ENCODE measurements at regions not wholly inside any gene's neighbourhood (a gene's known extent, or its start where the extent isn't known, plus 50 kb on each side); places are given as distances from the start of the nearest gene placed in this dataset.
A peak's percentile ranks its signal among the peaks of the same experiment; 100 is the strongest.

DNA sequence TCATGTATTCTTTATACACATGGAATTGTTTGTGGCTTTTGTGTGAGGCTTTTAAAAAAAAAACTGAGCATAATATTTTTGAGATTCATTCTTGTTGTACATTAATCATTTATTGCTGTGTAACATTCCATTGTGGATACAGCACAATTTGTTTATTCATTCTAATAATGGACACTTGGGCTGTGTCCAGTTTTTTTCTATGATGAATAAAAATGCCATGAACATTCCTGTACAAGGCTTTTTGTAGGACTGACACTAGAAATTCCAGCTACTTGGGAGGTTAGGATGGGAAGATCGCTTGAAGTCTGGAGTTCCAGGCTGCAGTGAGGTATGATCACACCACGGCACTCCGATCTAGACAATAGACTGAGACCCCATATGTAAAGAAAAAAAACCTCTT is 254.3 kb upstream of the CACNA2D1 start:
- Histone ChIP-seq H3K4me1 (ENCODE audit: control insufficient read depth, extremely low read depth, insufficient read depth, low read length) (peaks cover 2% of the 10 kb centered on the region), H2AFZ (ENCODE audit: low read length) (no peak overlapping the region), H3K36me3 (ENCODE audit: control insufficient read depth, insufficient read depth, low read length) (no peaks in the 10 kb centered on the region), H3K27ac (ENCODE audit: insufficient read depth, low read length) (no peak overlapping the region), H3K27me3 (ENCODE audit: control insufficient read depth, insufficient read depth, low read length) (no peaks in the 10 kb centered on the region), H3K9me3 (ENCODE audit: control insufficient read depth, insufficient read depth, low read depth, low read length) (no peaks in the 10 kb centered on the region), H3K79me2 (ENCODE audit: control insufficient read depth, insufficient read depth, low read length) (no peaks in the 10 kb centered on the region), H3K4me3 (replicated peaks in 1 of 4; ENCODE audit: control extremely low read depth in 1 of 4, insufficient read depth in 1 of 4, low read depth in 3 of 4, low read length in 4 of 4) (no peak overlapping the region), H3K4me2 (ENCODE audit: extremely low read depth, insufficient read depth, low read length) (no peak overlapping the region), H3K9ac (ENCODE audit: insufficient read depth, low read length) (no peak overlapping the region), H4K20me1 (ENCODE audit: control insufficient read depth, extremely low read depth, insufficient read depth, low read length) (no peaks in the 10 kb centered on the region)
- DNase-seq (ENCODE audit: low read depth in 2 of 2) = peak; percentile 45 to 78
- no peak for TF ChIP-seq EZH2 (IDR thresholded peaks at IDR 0.05; ENCODE audit: low read length, missing control alignments)
- TF ChIP-seq, protein P1, sequence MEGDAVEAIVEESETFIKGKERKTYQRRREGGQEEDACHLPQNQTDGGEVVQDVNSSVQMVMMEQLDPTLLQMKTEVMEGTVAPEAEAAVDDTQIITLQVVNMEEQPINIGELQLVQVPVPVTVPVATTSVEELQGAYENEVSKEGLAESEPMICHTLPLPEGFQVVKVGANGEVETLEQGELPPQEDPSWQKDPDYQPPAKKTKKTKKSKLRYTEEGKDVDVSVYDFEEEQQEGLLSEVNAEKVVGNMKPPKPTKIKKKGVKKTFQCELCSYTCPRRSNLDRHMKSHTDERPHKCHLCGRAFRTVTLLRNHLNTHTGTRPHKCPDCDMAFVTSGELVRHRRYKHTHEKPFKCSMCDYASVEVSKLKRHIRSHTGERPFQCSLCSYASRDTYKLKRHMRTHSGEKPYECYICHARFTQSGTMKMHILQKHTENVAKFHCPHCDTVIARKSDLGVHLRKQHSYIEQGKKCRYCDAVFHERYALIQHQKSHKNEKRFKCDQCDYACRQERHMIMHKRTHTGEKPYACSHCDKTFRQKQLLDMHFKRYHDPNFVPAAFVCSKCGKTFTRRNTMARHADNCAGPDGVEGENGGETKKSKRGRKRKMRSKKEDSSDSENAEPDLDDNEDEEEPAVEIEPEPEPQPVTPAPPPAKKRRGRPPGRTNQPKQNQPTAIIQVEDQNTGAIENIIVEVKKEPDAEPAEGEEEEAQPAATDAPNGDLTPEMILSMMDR (conservative IDR thresholded peaks at IDR 0.05 in 1 of 2, IDR thresholded peaks at IDR 0.05 in 1 of 2; ENCODE audit: low read depth in 1 of 2, low read length in 2 of 2) = no peak

DNA sequence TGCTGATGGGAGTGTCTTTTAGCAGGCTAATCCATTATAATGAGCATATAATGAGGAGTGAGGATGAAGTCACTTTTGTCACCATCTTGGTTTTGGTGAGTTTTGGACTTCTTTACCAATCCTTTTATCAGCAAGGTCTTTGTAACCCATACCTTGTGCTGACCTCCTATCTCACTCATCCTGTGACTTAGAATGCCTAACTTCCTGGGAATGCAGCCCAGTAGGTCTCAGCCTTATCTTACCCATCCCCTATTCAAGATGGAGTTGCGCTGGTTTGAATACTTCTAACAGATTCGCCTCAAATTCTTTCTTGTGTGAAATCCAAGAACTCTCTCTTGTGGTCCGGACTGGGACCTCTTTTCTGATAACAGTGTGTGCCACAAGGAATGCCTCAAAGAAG is 253.1 kb upstream of the CACNA2D1 start:
- H3K9me3 ChIP-seq (ENCODE audit: control insufficient read depth, insufficient read depth, low read depth, low read length) = no peaks in the 10 kb centered on the region
- H2AFZ ChIP-seq (ENCODE audit: low read length) = no peak overlapping the region
- H3K79me2 ChIP-seq (ENCODE audit: control insufficient read depth, insufficient read depth, low read length) = no peaks in the 10 kb centered on the region
- no peak overlapping the region for H3K4me2 ChIP-seq (ENCODE audit: extremely low read depth, insufficient read depth, low read length)
- H3K27ac ChIP-seq (ENCODE audit: insufficient read depth, low read length) = no peak overlapping the region
- H3K9ac ChIP-seq (ENCODE audit: insufficient read depth, low read length) = no peak overlapping the region
- no peaks in the 10 kb centered on the region for H3K27me3 ChIP-seq (ENCODE audit: control insufficient read depth, insufficient read depth, low read length)
- TF ChIP-seq, protein P1 (conservative IDR thresholded peaks at IDR 0.05 in 1 of 2, IDR thresholded peaks at IDR 0.05 in 1 of 2; ENCODE audit: low read depth in 1 of 2, low read length in 2 of 2) = no peak
- TF ChIP-seq EZH2 (IDR thresholded peaks at IDR 0.05; ENCODE audit: low read length, missing control alignments) = no peak
- no peak for DNase-seq (ENCODE audit: low read depth in 2 of 2)
- no peaks in the 10 kb centered on the region for H3K4me1 ChIP-seq (ENCODE audit: control insufficient read depth, extremely low read depth, insufficient read depth, low read length)
- H4K20me1 ChIP-seq (ENCODE audit: control insufficient read depth, extremely low read depth, insufficient read depth, low read length) = no peaks in the 10 kb centered on the region
- no peak overlapping the region for H3K4me3 ChIP-seq (replicated peaks in 1 of 4; ENCODE audit: control extremely low read depth in 1 of 4, insufficient read depth in 1 of 4, low read depth in 3 of 4, low read length in 4 of 4)
- H3K36me3 ChIP-seq (ENCODE audit: control insufficient read depth, insufficient read depth, low read length) = no peaks in the 10 kb centered on the region

DNA sequence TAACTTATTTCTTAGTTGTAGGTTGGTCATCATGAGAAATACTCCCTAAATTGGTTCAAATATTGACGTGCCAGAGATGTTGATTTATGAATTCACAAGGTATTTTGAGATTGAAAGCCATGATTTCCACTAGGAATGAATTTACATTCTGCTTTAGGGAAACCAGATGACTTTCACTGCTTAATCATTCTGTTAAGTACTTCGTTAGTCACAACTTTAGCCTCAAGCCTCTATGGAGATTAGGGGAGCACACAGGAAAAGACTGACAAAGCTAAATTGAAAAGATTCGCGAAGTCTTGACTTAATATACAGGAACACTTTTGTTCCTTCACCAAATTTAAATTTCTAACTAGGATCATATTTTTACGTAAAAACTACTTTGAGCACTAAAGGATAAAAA is 250.4 kb upstream of the CACNA2D1 start:
- no peaks in the 10 kb centered on the region for H3K36me3 ChIP-seq (ENCODE audit: control insufficient read depth, insufficient read depth, low read length)
- H3K9ac ChIP-seq (ENCODE audit: insufficient read depth, low read length) = no peak overlapping the region
- peak in 1 of 2 donors; percentile 52 for DNase-seq (ENCODE audit: low read depth in 2 of 2)
- no peak overlapping the region for H3K27ac ChIP-seq (ENCODE audit: insufficient read depth, low read length)
- H3K27me3 ChIP-seq (ENCODE audit: control insufficient read depth, insufficient read depth, low read length) = no peaks in the 10 kb centered on the region
- no peaks in the 10 kb centered on the region for H3K4me1 ChIP-seq (ENCODE audit: control insufficient read depth, extremely low read depth, insufficient read depth, low read length)
- H3K79me2 ChIP-seq (ENCODE audit: control insufficient read depth, insufficient read depth, low read length) = no peaks in the 10 kb centered on the region
- no peaks in the 10 kb centered on the region for H4K20me1 ChIP-seq (ENCODE audit: control insufficient read depth, extremely low read depth, insufficient read depth, low read length)
- no peaks in the 10 kb centered on the region for H3K9me3 ChIP-seq (ENCODE audit: control insufficient read depth, insufficient read depth, low read depth, low read length)
- TF ChIP-seq, protein P1 (conservative IDR thresholded peaks at IDR 0.05 in 1 of 2, IDR thresholded peaks at IDR 0.05 in 1 of 2; ENCODE audit: low read depth in 1 of 2, low read length in 2 of 2) = no peak
- no peak for TF ChIP-seq EZH2 (IDR thresholded peaks at IDR 0.05; ENCODE audit: low read length, missing control alignments)
- H3K4me3 ChIP-seq (replicated peaks in 1 of 4; ENCODE audit: control extremely low read depth in 1 of 4, insufficient read depth in 1 of 4, low read depth in 3 of 4, low read length in 4 of 4) = no peak overlapping the region
- H2AFZ ChIP-seq (ENCODE audit: low read length) = no peak overlapping the region
- H3K4me2 ChIP-seq (ENCODE audit: extremely low read depth, insufficient read depth, low read length) = no peak overlapping the region

Data from fibroblast of lung (primary cell).